Neural progenitor cell (in vitro differentiated cells): ENCODE measurements at regions not wholly inside any gene's neighbourhood (a gene's known extent, or its start where the extent isn't known, plus 50 kb on each side); places are given as distances from the start of the nearest gene placed in this dataset.

Experiments used
- DNase-seq: peaks from one replicate; pipeline ENCODE4 v3.0.0-alpha.2; 2016; ENCODE audit warnings: low spot score
- H2AFZ ChIP-seq: fragments of 200-600 bp; sonication (generic); replicated peaks from 2 replicates; pipeline ENCODE4 v1.6.1; 2016; ENCODE audit warnings: antibody characterized with exemption
- H3F3A ChIP-seq: fragments of 200-600 bp; sonication (generic); 2 replicates; pipeline ENCODE4 v1.6.1; 2016; ENCODE audit warnings: antibody characterized with exemption, low read depth
- H3K27ac ChIP-seq: fragments of 200-600 bp; sonication (generic); 2 replicates; pipeline ENCODE4 v1.5.1; 2016; ENCODE audit warnings: mild to moderate bottlenecking
- H3K27me3 ChIP-seq: fragments of 200-600 bp; sonication (generic); 2 replicates; pipeline ENCODE4 v1.6.1; 2016; ENCODE audit warnings: mild to moderate bottlenecking, moderate library complexity
- H3K36me3 ChIP-seq: fragments of 200-600 bp; sonication (generic); 2 replicates; pipeline ENCODE4 v1.5.1; 2016
- H3K4me1 ChIP-seq: fragments of 200-600 bp; sonication (generic); 2 replicates; pipeline ENCODE4 v1.6.1; 2016; ENCODE audit warnings: mixed run types
- H3K4me2 ChIP-seq: fragments of 200-600 bp; sonication (generic); 2 replicates; pipeline ENCODE4 v1.6.1; 2016
- H3K4me3 ChIP-seq: fragments of 200-600 bp; sonication (generic); 2 replicates; pipeline ENCODE4 v1.5.1; 2016
- H3K79me2 ChIP-seq: fragments of 200-600 bp; sonication (generic); 2 replicates; pipeline ENCODE4 v1.6.1; 2016; ENCODE audit warnings: low read depth
- H3K9ac ChIP-seq: fragments of 200-600 bp; sonication (generic); 2 replicates; pipeline ENCODE4 v1.6.1; 2016
- H3K9me3 ChIP-seq: fragments of 200-600 bp; sonication (generic); 2 replicates; pipeline ENCODE4 v1.5.1; 2016; ENCODE audit warnings: low read depth
- H4K20me1 ChIP-seq: fragments of 200-600 bp; sonication (generic); 2 replicates; pipeline ENCODE4 v1.6.1; 2016; ENCODE audit warnings: low read depth
- H3K27ac Mint-ChIP-seq: 3 replicates; pipeline ENCODE4 v1.8.0; 2021; ENCODE audit warnings: mixed read lengths
- H3K27me3 Mint-ChIP-seq: 2 replicates; pipeline ENCODE4 v1.8.0; 2022; ENCODE audit warnings: low read depth, mild to moderate bottlenecking, inconsistent platforms, moderate library complexity, mixed read lengths; ENCODE audit not compliant: insufficient read depth
- H3K36me3 Mint-ChIP-seq: 3 replicates; pipeline ENCODE4 v1.8.0; 2021; ENCODE audit warnings: mixed read lengths
- H3K4me1 Mint-ChIP-seq: 3 replicates; pipeline ENCODE4 v1.8.0; 2021; ENCODE audit warnings: mixed read lengths
- H3K4me3 Mint-ChIP-seq: 3 replicates; pipeline ENCODE4 v1.8.0; 2021; ENCODE audit warnings: mild to moderate bottlenecking, moderate library complexity, mixed read lengths
- H3K9me3 Mint-ChIP-seq: 3 replicates; pipeline ENCODE4 v1.8.0; 2020; ENCODE audit warnings: mixed read lengths
- CTCF ChIP-seq: fragments of 200-600 bp; sonication (generic); IDR thresholded peaks from 2 replicates; pipeline ENCODE4 v1.5.1; 2017; ENCODE audit warnings: antibody characterized with exemption, mild to moderate bottlenecking
- EZH2 ChIP-seq: fragments of 200-600 bp; sonication (generic); IDR thresholded peaks from 2 replicates; pipeline ENCODE4 v1.6.1; 2017; ENCODE audit warnings: antibody characterized with exemption, mild to moderate bottlenecking, moderate library complexity
- EZH2phosphoT487 ChIP-seq: fragments of 200-600 bp; sonication (generic); IDR thresholded peaks from 2 replicates; pipeline ENCODE4 v1.6.1; 2017; ENCODE audit warnings: antibody characterized with exemption

- H3K4me1 Mint-ChIP-seq, result no peaks in the 10 kb centered on the region
- H3K4me3 ChIP-seq, result no peak overlapping the region
- no peaks in the 10 kb centered on the region for H3F3A ChIP-seq
- no peaks in the 10 kb centered on the region for H3K36me3 Mint-ChIP-seq
- no peaks in the 10 kb centered on the region for H3K27me3 ChIP-seq
- H3K79me2 ChIP-seq, result no peaks in the 10 kb centered on the region
- no peak overlapping the region for H3K27ac ChIP-seq
- no peak overlapping the region for H3K9ac ChIP-seq
- no peak for TF ChIP-seq EZH2phosphoT487
- no peak for TF ChIP-seq CTCF
- TF ChIP-seq EZH2, result no peak
- no peaks in the 10 kb centered on the region for H3K9me3 ChIP-seq
- no peaks in the 10 kb centered on the region for H3K9me3 Mint-ChIP-seq
- no peaks in the 10 kb centered on the region for H3K36me3 ChIP-seq
- no peaks in the 10 kb centered on the region for H3K27me3 Mint-ChIP-seq
- H3K27ac Mint-ChIP-seq, result no peak overlapping the region
- no peak overlapping the region for H3K4me2 ChIP-seq
- no peak overlapping the region for H2AFZ ChIP-seq
- peaks cover 10% of the 10 kb centered on the region for H3K4me1 ChIP-seq
- no peak overlapping the region for H3K4me3 Mint-ChIP-seq
- DNase-seq, result no peak
- no peaks in the 10 kb centered on the region for H4K20me1 ChIP-seq
Measured at GRCh38 chr5:88364991-88365390, 96.3 kb upstream of the TMEM161B start.

GRCh38 chr5:88355490-88356050 lies 86.9 kb upstream of the TMEM161B start:
- Histone ChIP-seq H3K9me3 (no peaks in the 10 kb centered on the region), H2AFZ (no peak overlapping the region), H3F3A (no peaks in the 10 kb centered on the region), H3K4me1 (no peaks in the 10 kb centered on the region), H3K4me2 (no peak overlapping the region), H3K36me3 (no peaks in the 10 kb centered on the region), H3K27me3 (no peaks in the 10 kb centered on the region), H3K9ac (no peak overlapping the region), H3K4me3 (no peak overlapping the region), H3K79me2 (no peaks in the 10 kb centered on the region), H4K20me1 (no peaks in the 10 kb centered on the region), H3K27ac (no peak overlapping the region)
- no peak overlapping the region for H3K4me3 Mint-ChIP-seq
- no peak overlapping the region for H3K27ac Mint-ChIP-seq
- no peaks in the 10 kb centered on the region for H3K36me3 Mint-ChIP-seq
- H3K9me3 Mint-ChIP-seq, result peaks cover 2% of the 10 kb centered on the region
- TF ChIP-seq EZH2phosphoT487 (no peak), EZH2 (no peak), CTCF (no peak)
- no peak for DNase-seq
- peaks cover 4% of the 10 kb centered on the region for H3K27me3 Mint-ChIP-seq
- H3K4me1 Mint-ChIP-seq, result no peaks in the 10 kb centered on the region

- no peak for TF ChIP-seq CTCF
- no peak for TF ChIP-seq EZH2
- no peak for TF ChIP-seq EZH2phosphoT487
- H4K20me1 ChIP-seq, result no peaks in the 10 kb centered on the region
- H3K4me1 ChIP-seq, result no peaks in the 10 kb centered on the region
- no peaks in the 10 kb centered on the region for H3K9me3 ChIP-seq
- H3K9me3 Mint-ChIP-seq, result no peaks in the 10 kb centered on the region
- H3K4me3 Mint-ChIP-seq, result no peak overlapping the region
- no peaks in the 10 kb centered on the region for H3K36me3 ChIP-seq
- no peaks in the 10 kb centered on the region for H3F3A ChIP-seq
- no peaks in the 10 kb centered on the region for H3K36me3 Mint-ChIP-seq
- H3K27me3 Mint-ChIP-seq, result no peaks in the 10 kb centered on the region
- no peak overlapping the region for H3K4me3 ChIP-seq
- H3K4me2 ChIP-seq, result no peak overlapping the region
- DNase-seq, result no peak
- H2AFZ ChIP-seq, result no peak overlapping the region
- H3K79me2 ChIP-seq, result no peaks in the 10 kb centered on the region
- H3K27ac Mint-ChIP-seq, result no peak overlapping the region
- H3K9ac ChIP-seq, result no peak overlapping the region
- H3K27ac ChIP-seq, result no peak overlapping the region
- no peaks in the 10 kb centered on the region for H3K4me1 Mint-ChIP-seq
- no peaks in the 10 kb centered on the region for H3K27me3 ChIP-seq
Measured at GRCh38 chr5:88325868-88326267, 57.2 kb upstream of the TMEM161B start.
